Neural cell (in vitro differentiated cells): ENCODE measurements at regions not wholly inside any gene's neighbourhood (a gene's known extent, or its start where the extent isn't known, plus 50 kb on each side); places are given as distances from the start of the nearest gene placed in this dataset.

Source experiments
- EZH2 ChIP-seq: fragments of 200-600, 300-800 bp; shearing (Covaris generic), sonication (generic); IDR thresholded peaks from 2 replicates; pipeline ENCODE4 v1.6.1; 2014; ENCODE audit warnings: antibody characterized with exemption, low read length, borderline replicate concordance, mild to moderate bottlenecking; ENCODE audit not compliant: insufficient read depth, poor library complexity, severe bottlenecking
- POLR2AphosphoS5 ChIP-seq: IDR thresholded peaks from 2 replicates; pipeline ENCODE4 v1.6.1; 2012
- TF ChIP-seq, protein P1 (sequence below): fragments of 450-650 bp; IDR thresholded peaks from 2 replicates; pipeline ENCODE4 v1.5.1; 2014; ENCODE audit warnings: antibody characterized with exemption, mild to moderate bottlenecking, moderate library complexity; ENCODE audit not compliant: poor library complexity, severe bottlenecking

DNA sequence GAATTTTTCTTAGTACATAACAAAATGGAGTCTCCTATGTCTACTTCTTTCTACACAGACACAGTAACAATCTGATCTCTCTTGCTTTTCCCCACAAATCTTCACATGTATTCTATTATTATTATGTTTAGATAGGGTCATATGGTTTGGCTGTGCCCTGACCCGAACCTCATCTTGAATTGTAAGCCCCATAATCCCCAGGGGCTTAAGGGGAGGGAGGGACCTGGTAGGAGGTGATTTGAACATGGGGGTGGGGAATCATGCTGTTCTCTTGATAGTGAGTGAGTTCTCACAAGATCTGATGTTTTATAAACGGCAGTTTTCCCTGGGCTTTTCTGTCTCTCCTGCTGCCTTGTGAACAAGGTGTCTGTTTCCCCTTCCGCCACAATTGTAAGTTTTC is 86.7 kb upstream of the SELENOK start:
- TF ChIP-seq, protein P1, sequence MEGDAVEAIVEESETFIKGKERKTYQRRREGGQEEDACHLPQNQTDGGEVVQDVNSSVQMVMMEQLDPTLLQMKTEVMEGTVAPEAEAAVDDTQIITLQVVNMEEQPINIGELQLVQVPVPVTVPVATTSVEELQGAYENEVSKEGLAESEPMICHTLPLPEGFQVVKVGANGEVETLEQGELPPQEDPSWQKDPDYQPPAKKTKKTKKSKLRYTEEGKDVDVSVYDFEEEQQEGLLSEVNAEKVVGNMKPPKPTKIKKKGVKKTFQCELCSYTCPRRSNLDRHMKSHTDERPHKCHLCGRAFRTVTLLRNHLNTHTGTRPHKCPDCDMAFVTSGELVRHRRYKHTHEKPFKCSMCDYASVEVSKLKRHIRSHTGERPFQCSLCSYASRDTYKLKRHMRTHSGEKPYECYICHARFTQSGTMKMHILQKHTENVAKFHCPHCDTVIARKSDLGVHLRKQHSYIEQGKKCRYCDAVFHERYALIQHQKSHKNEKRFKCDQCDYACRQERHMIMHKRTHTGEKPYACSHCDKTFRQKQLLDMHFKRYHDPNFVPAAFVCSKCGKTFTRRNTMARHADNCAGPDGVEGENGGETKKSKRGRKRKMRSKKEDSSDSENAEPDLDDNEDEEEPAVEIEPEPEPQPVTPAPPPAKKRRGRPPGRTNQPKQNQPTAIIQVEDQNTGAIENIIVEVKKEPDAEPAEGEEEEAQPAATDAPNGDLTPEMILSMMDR: no peak
- no peak for TF ChIP-seq EZH2
- TF ChIP-seq POLR2AphosphoS5: no peak
